ENCODE measurements at regions not wholly inside any gene's neighbourhood (a gene's known extent, or its start where the extent isn't known, plus 50 kb on each side); places are given as distances from the start of the nearest gene placed in this dataset.

GRCh38 chr15:78702609-78703333 is 61.8 kb upstream of the CHRNB4 start:
- H3K56ac ChIP-seq (replicated peaks; ENCODE audit: insufficient read length, low read depth, low read length): no peak overlapping the region
- no peak overlapping the region for H2BK12ac ChIP-seq (ENCODE audit: low read depth, low read length)
- CTCF ChIA-PET (ENCODE audit: partially characterized antibody): interaction anchor here (0.8 to 15.5 kb wide), 6 partner anchors 11 to 82 kb away, joined by 3 to 256 read pairs (median 5); partner anchors contain the start of gene CHRNA3
- no peak overlapping the region for H2BK15ac ChIP-seq (ENCODE audit: low read length)
- POLR2A ChIA-PET (ENCODE audit: partially characterized antibody): no interaction called here
- H3K4ac ChIP-seq (replicated peaks; ENCODE audit: insufficient read length, low read depth, low read length): no peak overlapping the region
- no peak overlapping the region for H3K4me3 ChIP-seq (ENCODE audit: extremely low read depth in 1 of 4, insufficient read depth in 2 of 4, low read depth in 3 of 4, low read length in 4 of 4)
- no peak overlapping the region for H4K91ac ChIP-seq (replicated peaks; ENCODE audit: insufficient read length, low read length)
- no peaks in the 10 kb centered on the region for H3K79me1 ChIP-seq (ENCODE audit: low read depth, low read length)
- H3K4me2 ChIP-seq (ENCODE audit: insufficient read depth in 1 of 2, low read depth in 2 of 2, low read length in 2 of 2): no peak overlapping the region
- H3K79me2 ChIP-seq (ENCODE audit: control insufficient read depth in 1 of 2, insufficient read depth in 2 of 2, low read length in 2 of 2): no peaks in the 10 kb centered on the region
- no peaks in the 10 kb centered on the region for H4K20me1 ChIP-seq (replicated peaks in 1 of 2; ENCODE audit: control insufficient read depth in 1 of 2, insufficient read depth in 2 of 2, low read length in 2 of 2)
- no peaks in the 10 kb centered on the region for H3K23me2 ChIP-seq (ENCODE audit: low read depth, low read length)
- no peak overlapping the region for H4K5ac ChIP-seq (ENCODE audit: insufficient read length, low read depth, low read length)
- H3K27ac ChIP-seq (ENCODE audit: low read depth, low read length): no peak overlapping the region
- H3K23ac ChIP-seq (ENCODE audit: insufficient read length): no peak overlapping the region
- H3K4me1 ChIP-seq (replicated peaks in 1 of 4; ENCODE audit: control insufficient read depth in 3 of 4, insufficient read depth in 4 of 4, low read length in 3 of 4): no peaks in the 10 kb centered on the region
- H2BK20ac ChIP-seq (ENCODE audit: low read length): no peak overlapping the region
- H4K8ac ChIP-seq (ENCODE audit: extremely low read depth, insufficient read depth, low read length): no peak overlapping the region
- no peak for DNase-seq (ENCODE audit: low read depth in 1 of 2, low spot score in 2 of 2)
- no peak overlapping the region for H2BK120ac ChIP-seq (replicated peaks; ENCODE audit: low read depth, low read length)
- no peak for FAIRE-seq
- peaks cover 5 to 6% of the 10 kb centered on the region in 2 experiments; a peak in 3 of 4 replicates for H3K9me3 ChIP-seq (ENCODE audit: insufficient read depth in 2 of 2, low read depth in 1 of 2, low read length in 1 of 2)
- H2BK5ac ChIP-seq (ENCODE audit: low read depth, low read length): no peak overlapping the region
- no peaks in the 10 kb centered on the region for H3K27me3 ChIP-seq (replicated peaks in 1 of 4; ENCODE audit: control insufficient read depth in 3 of 4, extremely low read depth in 1 of 4, insufficient read depth in 3 of 4, low read length in 3 of 4)
- no peak overlapping the region for H2AK5ac ChIP-seq (ENCODE audit: low read depth, low read length)
- TF ChIP-seq TAF7 (optimal IDR thresholded peaks at IDR 0.05; ENCODE audit: borderline replicate concordance, low read depth, low read length) (no peak), POLR2A (IDR thresholded peaks at IDR 0.05; ENCODE audit: control extremely low read depth in 1 of 2, low read depth in 2 of 2, low read length in 2 of 2) (no peak)
- no peaks in the 10 kb centered on the region for H3K36me3 ChIP-seq (ENCODE audit: control insufficient read depth in 2 of 4, insufficient read depth in 4 of 4, low read length in 3 of 4)
- H2AFZ ChIP-seq (ENCODE audit: low read length): no peak overlapping the region; the same call in 1 of the 2 replicates
- no peak overlapping the region for H3K9ac ChIP-seq (replicated peaks in 1 of 4; ENCODE audit: extremely low read depth in 1 of 4, low read depth in 3 of 4, low read length in 3 of 4)
- H3K14ac ChIP-seq (ENCODE audit: insufficient read length): no peak overlapping the region
- H3K18ac ChIP-seq (ENCODE audit: extremely low read depth, low read length): no peak overlapping the region

Data from H1 (cell line).